ENCODE measurements at regions not wholly inside any gene's neighbourhood (a gene's known extent, or its start where the extent isn't known, plus 50 kb on each side); places are given as distances from the start of the nearest gene placed in this dataset.

DNA sequence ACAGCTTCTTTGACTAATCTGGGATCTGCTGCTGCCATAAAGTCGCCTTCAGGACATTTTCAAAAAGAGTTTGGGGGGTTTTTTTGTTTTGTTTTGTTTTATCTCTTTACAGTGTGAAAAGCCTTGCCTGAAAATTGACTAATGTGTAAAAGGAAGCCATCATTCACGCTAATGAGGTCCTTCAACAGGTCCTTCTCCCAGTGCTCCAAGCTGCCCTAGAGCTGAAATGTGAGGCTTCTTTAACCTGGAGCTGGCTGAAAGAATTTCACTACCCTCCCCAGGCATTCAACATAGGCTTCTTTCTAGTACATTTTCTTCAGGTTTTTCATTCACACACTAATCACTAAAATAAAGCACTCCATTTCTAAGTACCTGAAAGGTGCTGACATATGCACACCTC lies 145.1 kb upstream of the PRDM1 start:
- H3K9ac ChIP-seq: no peak overlapping the region
- no peak for TF ChIP-seq POLR2AphosphoS5 (IDR thresholded peaks at IDR 0.05; ENCODE audit: low read depth, low read length)
- TF ChIP-seq EP300 (IDR thresholded peaks at IDR 0.05; ENCODE audit: borderline replicate concordance in 1 of 2, low read depth in 1 of 2, low read length in 1 of 2): no peak
- TF ChIP-seq ELF1 (IDR thresholded peaks at IDR 0.05): no peak
- no peak for TF ChIP-seq JUND (IDR thresholded peaks at IDR 0.05)
- TF ChIP-seq TAF1 (IDR thresholded peaks at IDR 0.05; ENCODE audit: borderline replicate concordance, low read depth, low read length): no peak
- no peak for TF ChIP-seq RFX5 (IDR thresholded peaks at IDR 0.05; ENCODE audit: low read length)
- no peak for TF ChIP-seq RCOR1 (IDR thresholded peaks at IDR 0.05; ENCODE audit: low read length)
- no peak for TF ChIP-seq EZH2phosphoT487 (IDR thresholded peaks at IDR 0.05; ENCODE audit: borderline replicate concordance, low read depth)
- TF ChIP-seq, protein P1, sequence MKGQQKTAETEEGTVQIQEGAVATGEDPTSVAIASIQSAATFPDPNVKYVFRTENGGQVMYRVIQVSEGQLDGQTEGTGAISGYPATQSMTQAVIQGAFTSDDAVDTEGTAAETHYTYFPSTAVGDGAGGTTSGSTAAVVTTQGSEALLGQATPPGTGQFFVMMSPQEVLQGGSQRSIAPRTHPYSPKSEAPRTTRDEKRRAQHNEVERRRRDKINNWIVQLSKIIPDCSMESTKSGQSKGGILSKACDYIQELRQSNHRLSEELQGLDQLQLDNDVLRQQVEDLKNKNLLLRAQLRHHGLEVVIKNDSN (IDR thresholded peaks at IDR 0.05; ENCODE audit: borderline replicate concordance, low read depth): no peak
- no peak for TF ChIP-seq NFIC (IDR thresholded peaks at IDR 0.05; ENCODE audit: borderline replicate concordance)
- TF ChIP-seq, protein P2, sequence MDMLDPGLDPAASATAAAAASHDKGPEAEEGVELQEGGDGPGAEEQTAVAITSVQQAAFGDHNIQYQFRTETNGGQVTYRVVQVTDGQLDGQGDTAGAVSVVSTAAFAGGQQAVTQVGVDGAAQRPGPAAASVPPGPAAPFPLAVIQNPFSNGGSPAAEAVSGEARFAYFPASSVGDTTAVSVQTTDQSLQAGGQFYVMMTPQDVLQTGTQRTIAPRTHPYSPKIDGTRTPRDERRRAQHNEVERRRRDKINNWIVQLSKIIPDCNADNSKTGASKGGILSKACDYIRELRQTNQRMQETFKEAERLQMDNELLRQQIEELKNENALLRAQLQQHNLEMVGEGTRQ (IDR thresholded peaks at IDR 0.05; ENCODE audit: borderline replicate concordance, low read depth, low read length): no peak
- no peak for TF ChIP-seq YY1 (IDR thresholded peaks at IDR 0.05; ENCODE audit: low read depth)
- TF ChIP-seq TCF12 (IDR thresholded peaks at IDR 0.05): no peak
- no peak for TF ChIP-seq GABPA (IDR thresholded peaks at IDR 0.05; ENCODE audit: low read depth)
- no peak for TF ChIP-seq FOXM1 (IDR thresholded peaks at IDR 0.05; ENCODE audit: low read depth)
- TF ChIP-seq, protein P3, sequence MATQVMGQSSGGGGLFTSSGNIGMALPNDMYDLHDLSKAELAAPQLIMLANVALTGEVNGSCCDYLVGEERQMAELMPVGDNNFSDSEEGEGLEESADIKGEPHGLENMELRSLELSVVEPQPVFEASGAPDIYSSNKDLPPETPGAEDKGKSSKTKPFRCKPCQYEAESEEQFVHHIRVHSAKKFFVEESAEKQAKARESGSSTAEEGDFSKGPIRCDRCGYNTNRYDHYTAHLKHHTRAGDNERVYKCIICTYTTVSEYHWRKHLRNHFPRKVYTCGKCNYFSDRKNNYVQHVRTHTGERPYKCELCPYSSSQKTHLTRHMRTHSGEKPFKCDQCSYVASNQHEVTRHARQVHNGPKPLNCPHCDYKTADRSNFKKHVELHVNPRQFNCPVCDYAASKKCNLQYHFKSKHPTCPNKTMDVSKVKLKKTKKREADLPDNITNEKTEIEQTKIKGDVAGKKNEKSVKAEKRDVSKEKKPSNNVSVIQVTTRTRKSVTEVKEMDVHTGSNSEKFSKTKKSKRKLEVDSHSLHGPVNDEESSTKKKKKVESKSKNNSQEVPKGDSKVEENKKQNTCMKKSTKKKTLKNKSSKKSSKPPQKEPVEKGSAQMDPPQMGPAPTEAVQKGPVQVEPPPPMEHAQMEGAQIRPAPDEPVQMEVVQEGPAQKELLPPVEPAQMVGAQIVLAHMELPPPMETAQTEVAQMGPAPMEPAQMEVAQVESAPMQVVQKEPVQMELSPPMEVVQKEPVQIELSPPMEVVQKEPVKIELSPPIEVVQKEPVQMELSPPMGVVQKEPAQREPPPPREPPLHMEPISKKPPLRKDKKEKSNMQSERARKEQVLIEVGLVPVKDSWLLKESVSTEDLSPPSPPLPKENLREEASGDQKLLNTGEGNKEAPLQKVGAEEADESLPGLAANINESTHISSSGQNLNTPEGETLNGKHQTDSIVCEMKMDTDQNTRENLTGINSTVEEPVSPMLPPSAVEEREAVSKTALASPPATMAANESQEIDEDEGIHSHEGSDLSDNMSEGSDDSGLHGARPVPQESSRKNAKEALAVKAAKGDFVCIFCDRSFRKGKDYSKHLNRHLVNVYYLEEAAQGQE (IDR thresholded peaks at IDR 0.05; ENCODE audit: low read depth, low read length): no peak
- no peak for TF ChIP-seq RAD21 (IDR thresholded peaks at IDR 0.05; ENCODE audit: low read length)
- TF ChIP-seq MXI1 (IDR thresholded peaks at IDR 0.05; ENCODE audit: low read depth, low read length): no peak
- TF ChIP-seq SMC3 (IDR thresholded peaks at IDR 0.05; ENCODE audit: low read depth, low read length): no peak
- TF ChIP-seq, protein P4, sequence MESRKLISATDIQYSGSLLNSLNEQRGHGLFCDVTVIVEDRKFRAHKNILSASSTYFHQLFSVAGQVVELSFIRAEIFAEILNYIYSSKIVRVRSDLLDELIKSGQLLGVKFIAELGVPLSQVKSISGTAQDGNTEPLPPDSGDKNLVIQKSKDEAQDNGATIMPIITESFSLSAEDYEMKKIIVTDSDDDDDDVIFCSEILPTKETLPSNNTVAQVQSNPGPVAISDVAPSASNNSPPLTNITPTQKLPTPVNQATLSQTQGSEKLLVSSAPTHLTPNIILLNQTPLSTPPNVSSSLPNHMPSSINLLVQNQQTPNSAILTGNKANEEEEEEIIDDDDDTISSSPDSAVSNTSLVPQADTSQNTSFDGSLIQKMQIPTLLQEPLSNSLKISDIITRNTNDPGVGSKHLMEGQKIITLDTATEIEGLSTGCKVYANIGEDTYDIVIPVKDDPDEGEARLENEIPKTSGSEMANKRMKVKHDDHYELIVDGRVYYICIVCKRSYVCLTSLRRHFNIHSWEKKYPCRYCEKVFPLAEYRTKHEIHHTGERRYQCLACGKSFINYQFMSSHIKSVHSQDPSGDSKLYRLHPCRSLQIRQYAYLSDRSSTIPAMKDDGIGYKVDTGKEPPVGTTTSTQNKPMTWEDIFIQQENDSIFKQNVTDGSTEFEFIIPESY (IDR thresholded peaks at IDR 0.05; ENCODE audit: borderline replicate concordance, low read depth): no peak
- WGBS (ENCODE audit: low lambda C conversion rate): 48% methylated on average over 2 of the region's 2 CpGs
- no peaks in the 10 kb centered on the region for H3K9me2 ChIP-seq
- H3K4me2 ChIP-seq: no peak overlapping the region
- H3K36me3 ChIP-seq (replicated peaks in 1 of 2; ENCODE audit: control insufficient read depth in 1 of 2, insufficient read depth in 2 of 2, low read length in 1 of 2): no peaks in the 10 kb centered on the region
- no peaks in the 10 kb centered on the region for H4K20me1 ChIP-seq (ENCODE audit: insufficient read depth)
- no peak overlapping the region for H3K4me3 ChIP-seq (ENCODE audit: low read depth in 2 of 2, low read length in 1 of 2)
- no peak overlapping the region for H3K27ac ChIP-seq (ENCODE audit: low read depth in 2 of 2, low read length in 1 of 2)
- H2AFZ ChIP-seq (ENCODE audit: low read depth): no peak overlapping the region
- no peaks in the 10 kb centered on the region for H3K27me3 ChIP-seq (ENCODE audit: insufficient read depth)
- no peaks in the 10 kb centered on the region for H3K4me1 ChIP-seq (ENCODE audit: control insufficient read depth in 1 of 2, insufficient read depth in 2 of 2, low read depth in 1 of 2, low read length in 1 of 2)
- ChIA-PET POLR2A (no interaction called here), CTCF (interaction anchor here (0.6 kb wide), 1 partner anchor 9 kb away, joined by 3 read pairs; no protein-coding TSS in a partner anchor)
- no peaks in the 10 kb centered on the region for H3K79me2 ChIP-seq (ENCODE audit: insufficient read depth)
- H3F3A ChIP-seq (replicated peaks; ENCODE audit: insufficient read depth): peaks cover 4% of the 10 kb centered on the region
- no peak for DNase-seq
- H3K9me3 ChIP-seq: no peaks in the 10 kb centered on the region
